Keratinocyte (primary cell): ENCODE measurements at regions not wholly inside any gene's neighbourhood (a gene's known extent, or its start where the extent isn't known, plus 50 kb on each side); places are given as distances from the start of the nearest gene placed in this dataset.

Experiments used
- EZH2 ChIP-seq: IDR thresholded peaks from one replicate; pipeline ENCODE4 v1.6.1; 2012; ENCODE audit warnings: inconsistent platforms, mild to moderate bottlenecking, low read length, moderate library complexity
- TF ChIP-seq, protein P1 (sequence below), 3 experiments: IDR thresholded peaks in 1 of 3; conservative IDR thresholded peaks in 1 of 3; optimal IDR thresholded peaks in 1 of 3; 2 replicates in 2 of 3; 3 replicates in 1 of 3; pipeline versions ENCODE3 to v1.5.1; 2011; ENCODE audit warnings: low read length in 3 of 3, mild to moderate bottlenecking in 3 of 3, moderate library complexity in 2 of 3, control low read depth in 1 of 3, inconsistent platforms in 1 of 3; ENCODE audit not compliant: insufficient read depth in 2 of 3; ENCODE audit errors: extremely low read depth in 1 of 3

DNA sequence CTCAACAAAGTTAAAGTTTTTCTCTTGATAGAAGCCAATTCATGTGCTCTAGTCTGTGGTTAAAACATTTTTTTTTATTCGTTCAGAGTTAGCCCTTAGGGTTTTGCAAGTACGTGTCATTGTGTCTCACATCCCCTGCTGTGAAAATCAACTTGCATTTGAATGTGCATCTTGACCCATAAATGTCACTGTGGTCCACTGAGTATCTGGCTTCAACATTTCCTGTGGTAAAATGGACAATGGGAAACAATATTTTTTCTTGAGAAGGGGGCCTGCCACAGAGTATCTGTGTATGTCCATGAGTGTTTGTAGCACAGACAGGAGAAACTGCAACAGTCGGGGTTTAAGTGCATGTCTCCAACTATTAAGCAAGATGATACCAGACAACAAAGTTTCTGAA lies 554.8 kb upstream of the TENM3 start:
- TF ChIP-seq, protein P1, sequence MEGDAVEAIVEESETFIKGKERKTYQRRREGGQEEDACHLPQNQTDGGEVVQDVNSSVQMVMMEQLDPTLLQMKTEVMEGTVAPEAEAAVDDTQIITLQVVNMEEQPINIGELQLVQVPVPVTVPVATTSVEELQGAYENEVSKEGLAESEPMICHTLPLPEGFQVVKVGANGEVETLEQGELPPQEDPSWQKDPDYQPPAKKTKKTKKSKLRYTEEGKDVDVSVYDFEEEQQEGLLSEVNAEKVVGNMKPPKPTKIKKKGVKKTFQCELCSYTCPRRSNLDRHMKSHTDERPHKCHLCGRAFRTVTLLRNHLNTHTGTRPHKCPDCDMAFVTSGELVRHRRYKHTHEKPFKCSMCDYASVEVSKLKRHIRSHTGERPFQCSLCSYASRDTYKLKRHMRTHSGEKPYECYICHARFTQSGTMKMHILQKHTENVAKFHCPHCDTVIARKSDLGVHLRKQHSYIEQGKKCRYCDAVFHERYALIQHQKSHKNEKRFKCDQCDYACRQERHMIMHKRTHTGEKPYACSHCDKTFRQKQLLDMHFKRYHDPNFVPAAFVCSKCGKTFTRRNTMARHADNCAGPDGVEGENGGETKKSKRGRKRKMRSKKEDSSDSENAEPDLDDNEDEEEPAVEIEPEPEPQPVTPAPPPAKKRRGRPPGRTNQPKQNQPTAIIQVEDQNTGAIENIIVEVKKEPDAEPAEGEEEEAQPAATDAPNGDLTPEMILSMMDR (optimal IDR thresholded peaks at IDR 0.05 in 1 of 3, IDR thresholded peaks at IDR 0.05 in 1 of 3, conservative IDR thresholded peaks at IDR 0.05 in 1 of 3; ENCODE audit: extremely low read depth in 1 of 3, insufficient read depth in 2 of 3, low read length in 3 of 3), result no peak
- no peak for TF ChIP-seq EZH2
